ENCODE measurements at regions not wholly inside any gene's neighbourhood (a gene's known extent, or its start where the extent isn't known, plus 50 kb on each side); places are given as distances from the start of the nearest gene placed in this dataset.
"Not testable (repeated sequence)": the region's sequence is repeated elsewhere in the genome, so short reads cannot be mapped to it uniquely, and the experiment has no call there.

GRCh38 chr2:184993746-184994145 is 395.4 kb downstream of the ZNF804A start:
- H3K4me3 ChIP-seq (ENCODE audit: low read depth, low read length) = no peak overlapping the region
- no peak for TF ChIP-seq CTCF (IDR thresholded peaks at IDR 0.05; ENCODE audit: low read depth, low read length)

DNA sequence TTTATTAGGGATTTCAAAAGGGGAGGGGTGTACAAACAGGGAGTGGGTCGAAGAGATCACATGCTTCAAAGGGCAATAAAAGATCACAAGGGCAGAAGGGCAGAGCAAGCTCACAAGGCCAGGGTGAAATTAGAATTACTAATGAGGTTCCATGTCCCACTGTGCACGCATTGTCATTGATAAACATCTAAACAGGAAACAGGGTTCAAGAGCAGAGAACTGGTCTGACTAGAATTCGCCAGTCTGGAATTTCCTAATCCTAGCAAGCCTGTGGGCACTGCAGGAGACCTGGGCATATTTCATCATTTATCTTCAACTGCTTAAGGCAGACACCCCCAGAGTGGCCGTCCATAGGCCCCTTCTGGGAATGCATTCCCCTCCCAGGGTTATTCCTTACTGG is 408.2 kb downstream of the ZNF804A start:
- H3K4me3 ChIP-seq (ENCODE audit: low read depth, low read length) = no peak overlapping the region
- no peak for TF ChIP-seq CTCF (IDR thresholded peaks at IDR 0.05; ENCODE audit: low read depth, low read length)

DNA sequence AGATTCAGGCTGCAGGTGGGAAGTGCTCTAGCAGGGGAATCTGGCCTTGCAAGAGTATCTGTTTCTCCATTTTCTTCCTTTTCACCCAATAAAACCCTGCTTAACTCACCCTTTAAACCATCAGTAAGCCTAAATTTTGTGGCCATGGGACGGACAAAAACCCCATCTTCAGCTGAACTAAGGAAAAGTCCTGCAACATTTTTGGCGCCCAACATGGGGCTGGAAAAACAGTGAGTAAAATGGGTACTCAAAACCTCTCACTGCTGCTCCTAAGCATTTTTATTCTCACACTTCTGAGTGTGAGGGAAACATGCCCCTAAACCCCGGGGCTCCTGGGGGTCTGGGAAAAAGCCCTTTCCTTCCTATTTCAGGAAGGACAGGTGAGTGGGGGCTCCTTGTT is 414.3 kb downstream of the ZNF804A start:
- H3K4me3 ChIP-seq (ENCODE audit: low read depth, low read length) = no peak overlapping the region
- TF ChIP-seq CTCF (IDR thresholded peaks at IDR 0.05; ENCODE audit: low read depth, low read length) = no peak

- no peak overlapping the region for H3K4me3 ChIP-seq (ENCODE audit: low read depth, low read length)
- TF ChIP-seq CTCF (IDR thresholded peaks at IDR 0.05; ENCODE audit: low read depth, low read length) = no peak
Observed at GRCh38 chr2:185014076-185014475, 415.7 kb downstream of the ZNF804A start.

DNA sequence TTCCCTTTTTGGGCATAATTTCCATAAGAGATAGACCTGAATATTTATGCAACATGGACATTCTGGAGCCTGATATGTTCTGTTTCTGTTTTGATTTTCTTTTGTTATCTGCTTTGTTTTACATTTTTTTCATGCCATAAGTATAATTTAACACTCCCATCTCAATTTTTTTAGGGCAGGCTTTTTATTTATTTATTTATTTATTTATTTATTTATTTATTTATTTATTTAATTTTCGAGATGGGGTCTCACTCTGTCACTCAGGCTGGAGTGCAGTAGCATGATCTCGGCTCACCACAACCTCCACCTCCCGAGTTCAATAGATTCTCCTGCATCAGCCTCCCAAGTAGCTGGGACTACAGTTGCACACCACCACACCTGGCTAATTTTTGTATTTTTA is 427.6 kb downstream of the ZNF804A start:
- not testable (repeated sequence) for H3K4me3 ChIP-seq (ENCODE audit: low read depth, low read length)

GRCh38 chr2:185035906-185036305 is 437.6 kb downstream of the ZNF804A start:
- TF ChIP-seq CTCF (IDR thresholded peaks at IDR 0.05; ENCODE audit: low read depth, low read length) = no peak
- no peak overlapping the region for H3K4me3 ChIP-seq (ENCODE audit: low read depth, low read length)

GRCh38 chr2:185044323-185044874 is 446.1 kb downstream of the ZNF804A start:
- no peak for TF ChIP-seq CTCF (IDR thresholded peaks at IDR 0.05; ENCODE audit: low read depth, low read length)
- no peak overlapping the region for H3K4me3 ChIP-seq (ENCODE audit: low read depth, low read length)

DNA sequence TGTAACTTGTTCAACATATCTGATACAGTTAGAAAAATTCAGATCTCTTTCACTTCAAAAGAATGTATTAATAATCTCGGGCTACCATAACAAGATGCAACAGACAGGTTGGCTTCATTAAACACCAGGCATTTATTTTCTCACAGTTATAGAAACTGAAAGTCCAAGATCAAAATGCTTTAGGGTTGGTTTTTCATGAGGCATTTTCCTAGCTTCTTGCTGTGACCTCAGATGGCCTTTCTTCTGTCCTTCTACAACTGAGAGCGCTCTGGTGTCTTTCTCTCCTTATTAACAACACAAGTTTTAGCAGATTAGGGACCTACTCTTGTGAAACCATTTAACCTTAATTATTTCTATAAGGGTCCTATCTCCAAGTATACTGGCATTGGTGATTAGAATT is 452.5 kb downstream of the ZNF804A start:
- no peak overlapping the region for H3K4me3 ChIP-seq (ENCODE audit: low read depth, low read length)
- TF ChIP-seq CTCF (IDR thresholded peaks at IDR 0.05; ENCODE audit: low read depth, low read length) = no peak

All from WI38 (cell line).